ENCODE measurements at regions not wholly inside any gene's neighbourhood (a gene's known extent, or its start where the extent isn't known, plus 50 kb on each side); places are given as distances from the start of the nearest gene placed in this dataset.

GRCh38 chr12:98418357-98419075, 96.9 kb upstream of the TMPO start:
- no peaks in the 10 kb centered on the region for H3K27me3 ChIP-seq (replicated peaks in 1 of 7)
- H3K27ac ChIP-seq: peak overlapping the region in 6 of 8 donors; percentile 3 to 64 (median 37)
- H3K36me3 ChIP-seq: no peaks in the 10 kb centered on the region
- H3K4me1 ChIP-seq: peaks cover 4 to 29% (median 10%) of the 10 kb centered on the region in 6 donors
- no peaks in the 10 kb centered on the region for H3K9me3 ChIP-seq
- no peak for TF ChIP-seq CTCF (IDR thresholded peaks at IDR 0.05 in 8 of 11, conservative IDR thresholded peaks at IDR 0.05 in 3 of 11)
- peak in 1 of 3 donors; percentile 24 for TF ChIP-seq POLR2AphosphoS5 (IDR thresholded peaks at IDR 0.05)
- intact Hi-C loops (cut with DNase I; ENCODE audit: low total_unique reads): no loop called here
- WGBS, 5 donors: 32 to 53% (median 37%) methylated on average over 7 of the region's 7 CpGs
- no peak for DNase-seq
- H3K4me3 ChIP-seq: no peak overlapping the region

- H3K36me3 ChIP-seq: no peaks in the 10 kb centered on the region
- WGBS, 5 donors: 70 to 87% (median 79%) methylated on average over 9 of the region's 9 CpGs
- H3K4me3 ChIP-seq: no peak overlapping the region
- H3K4me1 ChIP-seq: peaks cover 4 to 29% (median 10%) of the 10 kb centered on the region in 6 donors
- H3K27me3 ChIP-seq (replicated peaks in 1 of 7): no peaks in the 10 kb centered on the region
- no peak for TF ChIP-seq POLR2A (IDR thresholded peaks at IDR 0.05)
- no peak for TF ChIP-seq POLR2AphosphoS5 (IDR thresholded peaks at IDR 0.05)
- no peak for TF ChIP-seq CTCF (IDR thresholded peaks at IDR 0.05 in 8 of 11, conservative IDR thresholded peaks at IDR 0.05 in 3 of 11)
- H3K27ac ChIP-seq: peak overlapping the region in 5 of 8 donors; percentile 0 to 64 (median 20)
- H3K9me3 ChIP-seq: no peaks in the 10 kb centered on the region
- intact Hi-C loops (cut with DNase I; ENCODE audit: low total_unique reads): no loop called here
- no peak for DNase-seq
Measured at GRCh38 chr12:98419081-98419794, 96.2 kb upstream of the TMPO start.

GRCh38 chr12:98419795-98420404, 95.5 kb upstream of the TMPO start:
- no peak overlapping the region for H3K4me3 ChIP-seq
- no peak overlapping the region for H3K27ac ChIP-seq
- TF ChIP-seq CTCF (IDR thresholded peaks at IDR 0.05 in 8 of 11, conservative IDR thresholded peaks at IDR 0.05 in 3 of 11): no peak
- no peak for TF ChIP-seq POLR2AphosphoS5 (IDR thresholded peaks at IDR 0.05)
- TF ChIP-seq POLR2A (IDR thresholded peaks at IDR 0.05): no peak
- no peak for DNase-seq
- no peaks in the 10 kb centered on the region for H3K27me3 ChIP-seq (replicated peaks in 1 of 7)
- peaks cover 4 to 34% (median 13%) of the 10 kb centered on the region in 6 donors for H3K4me1 ChIP-seq
- H3K9me3 ChIP-seq: no peaks in the 10 kb centered on the region
- H3K36me3 ChIP-seq: no peaks in the 10 kb centered on the region
- intact Hi-C loops (cut with DNase I; ENCODE audit: low total_unique reads): no loop called here
- WGBS, 5 donors: 76 to 92% (median 88%) methylated on average over 11 to 16 of the region's 16 CpGs

GRCh38 chr12:98420461-98420860, 94.9 kb upstream of the TMPO start:
- no peak overlapping the region for H3K27ac ChIP-seq
- intact Hi-C loops (cut with DNase I; ENCODE audit: low total_unique reads): no loop called here
- DNase-seq: no peak
- no peak overlapping the region for H3K4me3 ChIP-seq
- no peaks in the 10 kb centered on the region for H3K36me3 ChIP-seq
- no peaks in the 10 kb centered on the region for H3K27me3 ChIP-seq (replicated peaks in 1 of 7)
- TF ChIP-seq POLR2A (IDR thresholded peaks at IDR 0.05) (no peak), POLR2AphosphoS5 (IDR thresholded peaks at IDR 0.05) (no peak)
- 75 to 91% (median 88%) methylated on average over 5 to 6 of the region's 6 CpGs for WGBS, 5 donors
- peaks cover 4 to 37% (median 16%) of the 10 kb centered on the region in 6 donors for H3K4me1 ChIP-seq
- H3K9me3 ChIP-seq: no peaks in the 10 kb centered on the region

Data from spleen (tissue), 11 donors.